GM23248 (cell line): ENCODE measurements at regions not wholly inside any gene's neighbourhood (a gene's known extent, or its start where the extent isn't known, plus 50 kb on each side); places are given as distances from the start of the nearest gene placed in this dataset.

ENCODE experiments used
- DNase-seq: peaks from one replicate; pipeline ENCODE4 v3.0.0-alpha.2; 2015
- H2AFZ ChIP-seq: fragments of 200-600 bp; sonication (generic); 2 replicates; pipeline ENCODE4 v1.6.1; 2016; ENCODE audit warnings: antibody characterized with exemption
- H3F3A ChIP-seq: fragments of 200-600 bp; sonication (generic); 2 replicates; pipeline ENCODE4 v1.6.1; 2016; ENCODE audit warnings: mild to moderate bottlenecking, antibody characterized with exemption, mixed run types; ENCODE audit not compliant: insufficient read depth
- H3K27ac ChIP-seq: fragments of 200-600 bp; sonication (generic); 2 replicates; pipeline ENCODE4 v1.5.1; 2016; ENCODE audit warnings: mild to moderate bottlenecking
- H3K27me3 ChIP-seq: fragments of 200-600 bp; sonication (generic); replicated peaks from 2 replicates; pipeline ENCODE4 v1.6.1; 2016; ENCODE audit warnings: mild to moderate bottlenecking; ENCODE audit not compliant: insufficient read depth
- H3K36me3 ChIP-seq: fragments of 200-600 bp; sonication (generic); 2 replicates; pipeline ENCODE4 v1.6.1; 2016; ENCODE audit warnings: low read depth, mild to moderate bottlenecking
- H3K4me1 ChIP-seq: fragments of 200-600 bp; sonication (generic); 2 replicates; pipeline ENCODE4 v1.6.1; 2016; ENCODE audit warnings: mild to moderate bottlenecking; ENCODE audit not compliant: insufficient read depth
- H3K4me2 ChIP-seq: fragments of 200-600 bp; sonication (generic); one replicate; pipeline ENCODE4 v1.6.1; 2016; ENCODE audit warnings: mild to moderate bottlenecking; ENCODE audit not compliant: unreplicated experiment
- H3K4me3 ChIP-seq: fragments of 200-600 bp; sonication (generic); 2 replicates; pipeline ENCODE4 v1.5.1; 2016; ENCODE audit warnings: mild to moderate bottlenecking
- H3K79me2 ChIP-seq: fragments of 200-600 bp; sonication (generic); 2 replicates; pipeline ENCODE4 v1.6.1; 2016; ENCODE audit warnings: mild to moderate bottlenecking; ENCODE audit not compliant: insufficient read depth
- H3K9ac ChIP-seq: fragments of 200-600 bp; sonication (generic); 2 replicates; pipeline ENCODE4 v1.6.1; 2016; ENCODE audit warnings: mild to moderate bottlenecking
- H3K9me2 ChIP-seq: fragments of 200-600 bp; sonication (generic); 2 replicates; pipeline ENCODE4 v1.6.1; 2016; ENCODE audit warnings: mixed run types, mild to moderate bottlenecking, moderate library complexity; ENCODE audit not compliant: insufficient read depth
- H3K9me3 ChIP-seq: fragments of 200-600 bp; sonication (generic); one replicate; pipeline ENCODE4 v1.6.1; 2017; ENCODE audit warnings: low read depth
- H4K20me1 ChIP-seq: fragments of 200-600 bp; sonication (generic); 2 replicates; pipeline ENCODE4 v1.6.0; 2016; ENCODE audit not compliant: insufficient read depth
- EZH2 ChIP-seq: fragments of 200-600 bp; sonication (generic); IDR thresholded peaks from 2 replicates; pipeline ENCODE4 v1.6.1; 2018; ENCODE audit warnings: antibody characterized with exemption, mild to moderate bottlenecking; ENCODE audit not compliant: insufficient read depth, poor library complexity, severe bottlenecking
- EZH2phosphoT487 ChIP-seq: fragments of 200-600 bp; sonication (generic); IDR thresholded peaks from 2 replicates; pipeline ENCODE4 v1.6.1; 2018; ENCODE audit warnings: antibody characterized with exemption, moderate library complexity, mild to moderate bottlenecking, low read depth; ENCODE audit not compliant: insufficient read depth
- WGBS, 2 experiments: methylation state at CpG; one replicate each; pipeline ENCODE4 v1.1.6; 2015 to 2017; ENCODE audit warnings: low lambda C conversion rate in 2 of 2, low coverage in 1 of 2; ENCODE audit errors: missing lambda C conversion rate in 2 of 2; 5-methylcytosine and 5-hydroxymethylcytosine counted together
- in situ Hi-C: fragments of 300-500 bp; cut with MboI; formaldehyde crosslinking; loops from 2 replicates; pipeline ENCODE4 v1.15.0; 2020

DNA sequence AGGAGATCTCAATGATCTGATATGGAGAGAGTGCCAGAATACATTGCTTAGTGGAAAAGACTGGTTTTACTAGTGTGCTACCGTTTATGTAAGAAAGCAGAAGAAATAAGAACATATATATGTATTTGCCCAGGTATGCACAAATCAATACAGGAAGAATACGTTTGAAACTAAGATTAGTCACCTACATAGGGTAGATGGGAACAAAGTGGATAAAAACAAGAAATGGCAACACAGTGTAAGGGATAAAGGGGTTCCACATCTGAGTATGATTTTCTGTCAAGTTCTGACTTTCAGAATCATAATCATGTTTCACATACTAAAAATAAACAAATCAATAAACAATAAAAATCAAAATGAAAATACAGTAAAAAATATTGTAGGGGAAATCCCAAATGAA is 148.6 kb upstream of the NAMPT start:
- H3K4me3 ChIP-seq = no peak overlapping the region
- no peaks in the 10 kb centered on the region for H3K9me3 ChIP-seq
- no peaks in the 10 kb centered on the region for H3K27me3 ChIP-seq
- H3K27ac ChIP-seq = no peak overlapping the region
- no peaks in the 10 kb centered on the region for H3K79me2 ChIP-seq
- no peak for TF ChIP-seq EZH2
- no peak for TF ChIP-seq EZH2phosphoT487
- no peak for DNase-seq
- H3K4me1 ChIP-seq = no peaks in the 10 kb centered on the region
- WGBS, 2 experiments = 32 to 58% methylated on average over 2 of the region's 2 CpGs
- H2AFZ ChIP-seq = no peak overlapping the region
- H4K20me1 ChIP-seq = no peaks in the 10 kb centered on the region
- H3K9ac ChIP-seq = no peak overlapping the region
- in situ Hi-C loops = no loop called here
- no peaks in the 10 kb centered on the region for H3F3A ChIP-seq
- H3K36me3 ChIP-seq = no peaks in the 10 kb centered on the region
- H3K9me2 ChIP-seq = no peaks in the 10 kb centered on the region
- no peak overlapping the region for H3K4me2 ChIP-seq

GRCh38 chr7:106430535-106431455 is 146.0 kb upstream of the NAMPT start:
- no peak overlapping the region for H2AFZ ChIP-seq
- H3K36me3 ChIP-seq = no peaks in the 10 kb centered on the region
- no peaks in the 10 kb centered on the region for H3K9me3 ChIP-seq
- H3K9me2 ChIP-seq = no peaks in the 10 kb centered on the region
- H3K9ac ChIP-seq = no peak overlapping the region
- H3K79me2 ChIP-seq = no peaks in the 10 kb centered on the region
- in situ Hi-C loops = no loop called here
- DNase-seq = no peak
- no peaks in the 10 kb centered on the region for H4K20me1 ChIP-seq
- H3K4me2 ChIP-seq = no peak overlapping the region
- H3K27me3 ChIP-seq = no peaks in the 10 kb centered on the region
- WGBS, 2 experiments = 67 to 72% methylated on average over 4 of the region's 4 CpGs
- peaks cover 1% of the 10 kb centered on the region; the same call in 1 of the 2 replicates for H3F3A ChIP-seq
- H3K27ac ChIP-seq = no peak overlapping the region
- no peak overlapping the region for H3K4me3 ChIP-seq
- H3K4me1 ChIP-seq = peaks cover under 1% of the 10 kb centered on the region
- TF ChIP-seq EZH2phosphoT487 (no peak), EZH2 (no peak)

DNA sequence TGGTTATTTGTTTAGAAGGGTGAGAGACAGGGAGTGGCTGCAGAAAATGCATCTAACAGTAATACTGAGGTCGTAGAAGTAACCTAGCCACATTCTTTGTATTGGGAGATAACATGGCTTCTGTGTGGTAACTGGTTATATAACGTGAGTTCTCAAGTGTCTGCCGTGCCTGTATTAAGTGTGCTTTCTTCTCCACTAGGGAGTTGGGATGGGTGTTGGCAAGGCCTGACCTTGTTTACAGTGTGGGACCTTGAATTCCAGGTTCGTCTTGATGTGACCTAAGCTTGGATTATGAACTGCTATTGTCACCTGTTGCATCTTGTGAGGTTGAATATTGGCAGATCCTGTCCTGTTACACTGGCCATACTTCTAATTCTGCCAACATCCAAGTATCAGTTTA is 145.3 kb upstream of the NAMPT start:
- H4K20me1 ChIP-seq = no peaks in the 10 kb centered on the region
- no peaks in the 10 kb centered on the region for H3K36me3 ChIP-seq
- no peaks in the 10 kb centered on the region for H3K27me3 ChIP-seq
- no peak overlapping the region for H2AFZ ChIP-seq
- no peaks in the 10 kb centered on the region for H3K79me2 ChIP-seq
- 77 to 86% methylated on average over 4 of the region's 4 CpGs for WGBS, 2 experiments
- H3F3A ChIP-seq = peaks cover 8% of the 10 kb centered on the region; the same call in 1 of the 2 replicates
- TF ChIP-seq EZH2 = no peak
- TF ChIP-seq EZH2phosphoT487 = no peak
- H3K9ac ChIP-seq = no peak overlapping the region
- no peaks in the 10 kb centered on the region for H3K9me3 ChIP-seq
- no peak overlapping the region for H3K4me2 ChIP-seq
- no peak overlapping the region for H3K4me3 ChIP-seq
- in situ Hi-C loops = no loop called here
- H3K27ac ChIP-seq = no peak overlapping the region
- no peak for DNase-seq
- no peaks in the 10 kb centered on the region for H3K9me2 ChIP-seq
- H3K4me1 ChIP-seq = peaks cover 8% of the 10 kb centered on the region

DNA sequence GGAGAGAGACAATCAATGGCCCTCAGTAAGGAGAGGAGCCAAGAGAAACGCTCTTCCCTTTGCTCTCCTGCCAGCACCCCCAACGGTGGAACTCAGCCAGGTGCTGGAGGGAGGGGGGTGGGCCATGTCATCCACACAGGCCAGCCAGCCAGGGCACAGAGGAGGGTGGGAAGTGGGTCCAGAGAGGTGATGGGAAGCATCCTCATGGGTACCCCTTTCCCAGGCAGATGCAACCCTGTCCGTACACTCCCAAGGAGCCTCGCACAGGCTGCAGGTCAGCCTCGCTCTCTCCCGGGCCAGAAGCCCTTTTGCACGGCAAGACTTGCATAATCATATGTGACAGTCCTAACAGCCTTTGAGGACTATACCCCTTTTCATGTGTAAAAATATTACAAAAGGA is 142.0 kb upstream of the NAMPT start:
- Histone ChIP-seq H3K36me3 (no peaks in the 10 kb centered on the region), H3K27ac (no peak overlapping the region), H3K27me3 (no peaks in the 10 kb centered on the region), H2AFZ (no peak overlapping the region), H3K4me1 (peaks cover 17% of the 10 kb centered on the region), H3K9me3 (no peaks in the 10 kb centered on the region), H3K4me2 (no peak overlapping the region), H3K79me2 (no peaks in the 10 kb centered on the region), H4K20me1 (no peaks in the 10 kb centered on the region), H3K9me2 (no peaks in the 10 kb centered on the region), H3F3A (peaks cover 19% of the 10 kb centered on the region), H3K9ac (no peak overlapping the region), H3K4me3 (no peak overlapping the region)
- no peak for DNase-seq
- in situ Hi-C loops = no loop called here
- no peak for TF ChIP-seq EZH2
- TF ChIP-seq EZH2phosphoT487 = no peak
- WGBS, 2 experiments = 89 to 100% methylated on average over 5 to 7 of the region's 7 CpGs
